ENCODE measurements at regions not wholly inside any gene's neighbourhood (a gene's known extent, or its start where the extent isn't known, plus 50 kb on each side); places are given as distances from the start of the nearest gene placed in this dataset.

GRCh38 chr6:106872049-106872448 lies 102.5 kb downstream of the CD24 start:
- Histone ChIP-seq H3K27ac (peak overlapping the region; percentile 84), H4K20me1 (ENCODE audit: insufficient read depth, poor library complexity, severe bottlenecking) (no peaks in the 10 kb centered on the region), H3K9me2 (replicated peaks; ENCODE audit: insufficient read depth) (no peaks in the 10 kb centered on the region), H3K36me3 (replicated peaks; ENCODE audit: insufficient read depth, low read depth) (no peaks in the 10 kb centered on the region), H3K79me2 (no peaks in the 10 kb centered on the region), H3K4me2 (no peak overlapping the region), H3K4me1 (ENCODE audit: insufficient read depth) (peaks cover 32% of the 10 kb centered on the region), H3K4me3 (no peak overlapping the region), H3K27me3 (no peaks in the 10 kb centered on the region), H2AFZ (no peak overlapping the region), H3K9me3 (ENCODE audit: low read depth) (no peaks in the 10 kb centered on the region)
- 16% methylated on average over 3 of the region's 3 CpGs for WGBS (ENCODE audit: low lambda C conversion rate, missing lambda C conversion rate)
- TF ChIP-seq EZH2 (IDR thresholded peaks at IDR 0.05; ENCODE audit: borderline replicate concordance) (no peak), EZH2phosphoT487 (IDR thresholded peaks at IDR 0.05; ENCODE audit: low read depth, severe bottlenecking, unreplicated experiment) (no peak), CTCF (IDR thresholded peaks at IDR 0.05; ENCODE audit: poor library complexity) (no peak)
- no peak for DNase-seq (ENCODE audit: low spot score)

GRCh38 chr6:106870824-106871717 lies 103.5 kb downstream of the CD24 start:
- Histone ChIP-seq H3K27ac (peak overlapping the region; percentile 84), H3K36me3 (replicated peaks; ENCODE audit: insufficient read depth, low read depth) (no peaks in the 10 kb centered on the region), H2AFZ (no peak overlapping the region), H3K27me3 (no peaks in the 10 kb centered on the region), H3K9me2 (replicated peaks; ENCODE audit: insufficient read depth) (no peaks in the 10 kb centered on the region), H3K4me2 (no peak overlapping the region), H3K4me1 (ENCODE audit: insufficient read depth) (peaks cover 32% of the 10 kb centered on the region), H3K79me2 (no peaks in the 10 kb centered on the region), H3K4me3 (no peak overlapping the region), H4K20me1 (ENCODE audit: insufficient read depth, poor library complexity, severe bottlenecking) (no peaks in the 10 kb centered on the region), H3K9me3 (ENCODE audit: low read depth) (no peaks in the 10 kb centered on the region)
- TF ChIP-seq EZH2 (IDR thresholded peaks at IDR 0.05; ENCODE audit: borderline replicate concordance) = no peak
- no peak for TF ChIP-seq EZH2phosphoT487 (IDR thresholded peaks at IDR 0.05; ENCODE audit: low read depth, severe bottlenecking, unreplicated experiment)
- no peak for TF ChIP-seq CTCF (IDR thresholded peaks at IDR 0.05; ENCODE audit: poor library complexity)
- DNase-seq (ENCODE audit: low spot score) = peak; percentile 26
- 18% methylated on average over 3 of the region's 3 CpGs for WGBS (ENCODE audit: low lambda C conversion rate, missing lambda C conversion rate)

- Histone ChIP-seq H3K27ac (peak overlapping the region; percentile 75), H3K4me2 (no peak overlapping the region), H3K9me3 (ENCODE audit: low read depth) (no peaks in the 10 kb centered on the region), H3K9me2 (replicated peaks; ENCODE audit: insufficient read depth) (no peaks in the 10 kb centered on the region), H4K20me1 (ENCODE audit: insufficient read depth, poor library complexity, severe bottlenecking) (no peaks in the 10 kb centered on the region), H3K4me1 (ENCODE audit: insufficient read depth) (peaks cover 32% of the 10 kb centered on the region), H3K4me3 (no peak overlapping the region), H2AFZ (no peak overlapping the region), H3K36me3 (replicated peaks; ENCODE audit: insufficient read depth, low read depth) (no peaks in the 10 kb centered on the region), H3K79me2 (no peaks in the 10 kb centered on the region), H3K27me3 (no peaks in the 10 kb centered on the region)
- WGBS (ENCODE audit: low lambda C conversion rate, missing lambda C conversion rate) = 71% methylated on average over 1 of the region's 1 CpG
- peak; percentile 28 for DNase-seq (ENCODE audit: low spot score)
- TF ChIP-seq EZH2phosphoT487 (IDR thresholded peaks at IDR 0.05; ENCODE audit: low read depth, severe bottlenecking, unreplicated experiment) (no peak), CTCF (IDR thresholded peaks at IDR 0.05; ENCODE audit: poor library complexity) (no peak), EZH2 (IDR thresholded peaks at IDR 0.05; ENCODE audit: borderline replicate concordance) (no peak)
Measured at GRCh38 chr6:106870069-106870468, 104.5 kb downstream of the CD24 start.
